ENCODE measurements at regions not wholly inside any gene's neighbourhood (a gene's known extent, or its start where the extent isn't known, plus 50 kb on each side); places are given as distances from the start of the nearest gene placed in this dataset.
"Not testable (repeated sequence)": the region's sequence is repeated elsewhere in the genome, so short reads cannot be mapped to it uniquely, and the experiment has no call there.

GRCh38 chr16:86229283-86229682, 281.0 kb upstream of the FOXF1 start:
- DNase-seq (ENCODE audit: insufficient read length, low spot score), result no peak
- FAIRE-seq, result no peak
- no peak for TF ChIP-seq POU2F2 (IDR thresholded peaks at IDR 0.05; ENCODE audit: low read depth, low read length)
- TF ChIP-seq POLR2A (IDR thresholded peaks at IDR 0.05; ENCODE audit: low read depth, low read length), result no peak
- no peak for TF ChIP-seq POLR2AphosphoS5 (IDR thresholded peaks at IDR 0.05; ENCODE audit: low read depth, low read length)
- TF ChIP-seq TAF1 (IDR thresholded peaks at IDR 0.05; ENCODE audit: low read depth, low read length), result no peak
- TF ChIP-seq PAX5 (IDR thresholded peaks at IDR 0.05; ENCODE audit: insufficient read depth, low read length, severe bottlenecking), result no peak
- TF ChIP-seq SPI1 (IDR thresholded peaks at IDR 0.05; ENCODE audit: low read depth, low read length), result no peak

DNA sequence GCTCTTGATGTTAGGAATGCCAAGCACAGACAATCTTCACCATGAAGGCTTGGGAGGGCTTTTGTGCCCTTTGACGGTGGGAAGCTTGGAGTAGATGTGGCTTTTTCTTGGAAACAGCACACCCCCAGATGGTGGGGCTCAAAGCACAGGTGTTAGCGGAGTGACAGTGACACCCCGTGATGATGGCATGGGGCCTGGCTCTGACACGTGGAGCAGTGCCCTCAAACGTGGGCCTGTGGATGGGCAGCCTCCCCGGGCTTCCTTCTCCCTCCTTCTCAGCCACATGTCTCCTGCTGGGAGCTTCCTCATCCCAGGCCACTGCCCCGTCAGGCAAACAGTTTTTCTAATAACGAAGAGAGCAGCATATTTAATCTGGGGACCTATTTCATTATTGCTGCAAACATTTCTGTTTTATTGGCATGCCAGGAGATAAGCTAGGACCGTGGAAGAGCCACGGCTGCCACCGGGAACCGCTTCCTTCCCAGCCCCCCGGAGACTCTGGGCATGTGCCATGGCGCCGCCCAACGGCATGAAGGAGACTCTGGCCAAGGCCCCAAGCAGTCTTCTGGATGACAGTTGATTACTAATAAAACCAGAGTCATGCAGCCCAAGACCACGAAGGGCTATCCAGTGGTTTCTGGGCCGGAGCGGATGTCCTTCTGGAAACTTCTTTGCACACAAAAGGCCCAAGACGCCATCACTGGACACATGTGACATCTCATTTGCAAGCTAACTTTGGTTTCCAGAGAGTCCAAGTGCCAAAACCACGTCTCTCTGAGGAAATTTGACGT, 280.3 kb upstream of the FOXF1 start:
- TF ChIP-seq POU2F2 (IDR thresholded peaks at IDR 0.05; ENCODE audit: low read depth, low read length), result no peak
- TF ChIP-seq PAX5 (IDR thresholded peaks at IDR 0.05; ENCODE audit: insufficient read depth, low read length, severe bottlenecking), result no peak
- no peak for TF ChIP-seq POLR2A (IDR thresholded peaks at IDR 0.05; ENCODE audit: low read depth, low read length)
- no peak for TF ChIP-seq POLR2AphosphoS5 (IDR thresholded peaks at IDR 0.05; ENCODE audit: low read depth, low read length)
- TF ChIP-seq SPI1 (IDR thresholded peaks at IDR 0.05; ENCODE audit: low read depth, low read length), result no peak
- no peak for TF ChIP-seq TAF1 (IDR thresholded peaks at IDR 0.05; ENCODE audit: low read depth, low read length)
- DNase-seq (ENCODE audit: insufficient read length, low spot score) (no peak), FAIRE-seq (no peak)

GRCh38 chr16:86231321-86231995, 278.9 kb upstream of the FOXF1 start:
- no peak for DNase-seq (ENCODE audit: insufficient read length, low spot score)
- no peak for FAIRE-seq
- TF ChIP-seq PAX5 (IDR thresholded peaks at IDR 0.05; ENCODE audit: insufficient read depth, low read length, severe bottlenecking), result no peak
- no peak for TF ChIP-seq POU2F2 (IDR thresholded peaks at IDR 0.05; ENCODE audit: low read depth, low read length)
- TF ChIP-seq POLR2AphosphoS5 (IDR thresholded peaks at IDR 0.05; ENCODE audit: low read depth, low read length), result no peak
- no peak for TF ChIP-seq POLR2A (IDR thresholded peaks at IDR 0.05; ENCODE audit: low read depth, low read length)
- TF ChIP-seq TAF1 (IDR thresholded peaks at IDR 0.05; ENCODE audit: low read depth, low read length), result no peak
- no peak for TF ChIP-seq SPI1 (IDR thresholded peaks at IDR 0.05; ENCODE audit: low read depth, low read length)

DNA sequence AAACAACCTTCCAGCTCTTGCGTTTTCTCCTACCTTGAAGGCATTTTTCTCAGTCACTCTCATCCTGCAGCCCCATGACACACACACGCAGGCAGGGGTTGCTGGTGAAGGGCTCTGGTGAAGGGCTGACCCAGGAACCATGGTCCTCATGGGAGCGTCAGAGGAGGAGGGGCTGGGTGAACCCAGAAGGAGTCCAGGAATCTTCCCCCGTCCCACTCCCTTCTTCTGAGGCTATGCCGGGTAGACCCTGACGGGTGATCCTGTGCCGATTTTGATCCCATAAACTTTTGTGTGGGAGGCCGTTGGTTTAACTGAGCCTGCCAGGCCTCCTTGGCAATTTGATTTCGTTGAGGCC, 278.4 kb upstream of the FOXF1 start:
- FAIRE-seq (no peak), DNase-seq (ENCODE audit: insufficient read length, low spot score) (no peak)
- TF ChIP-seq POLR2A (IDR thresholded peaks at IDR 0.05; ENCODE audit: low read depth, low read length), result no peak
- TF ChIP-seq POU2F2 (IDR thresholded peaks at IDR 0.05; ENCODE audit: low read depth, low read length), result no peak
- no peak for TF ChIP-seq SPI1 (IDR thresholded peaks at IDR 0.05; ENCODE audit: low read depth, low read length)
- TF ChIP-seq POLR2AphosphoS5 (IDR thresholded peaks at IDR 0.05; ENCODE audit: low read depth, low read length), result no peak
- TF ChIP-seq TAF1 (IDR thresholded peaks at IDR 0.05; ENCODE audit: low read depth, low read length), result no peak
- TF ChIP-seq PAX5 (IDR thresholded peaks at IDR 0.05; ENCODE audit: insufficient read depth, low read length, severe bottlenecking), result no peak

DNA sequence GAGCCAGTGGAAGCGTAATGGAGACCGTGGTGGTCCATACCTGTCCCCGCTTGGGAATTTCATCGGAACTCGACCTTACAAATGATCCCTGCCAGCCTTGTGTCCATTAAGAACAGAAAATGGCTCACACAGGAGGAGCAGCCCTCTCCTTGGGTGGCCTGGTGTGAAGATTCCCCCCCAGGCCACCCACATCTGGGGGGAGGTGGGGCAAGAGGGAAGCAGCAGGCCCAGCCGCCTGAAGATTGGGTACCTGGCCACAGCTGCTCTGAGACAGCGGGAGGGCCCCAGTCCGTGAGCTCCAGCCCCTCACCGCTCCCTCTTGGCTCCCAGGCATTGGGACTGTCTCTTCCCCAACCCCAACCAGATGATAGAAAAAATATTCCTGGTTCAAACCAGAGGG, 277.8 kb upstream of the FOXF1 start:
- no peak for TF ChIP-seq POU2F2 (IDR thresholded peaks at IDR 0.05; ENCODE audit: low read depth, low read length)
- TF ChIP-seq TAF1 (IDR thresholded peaks at IDR 0.05; ENCODE audit: low read depth, low read length), result no peak
- no peak for TF ChIP-seq PAX5 (IDR thresholded peaks at IDR 0.05; ENCODE audit: insufficient read depth, low read length, severe bottlenecking)
- no peak for TF ChIP-seq SPI1 (IDR thresholded peaks at IDR 0.05; ENCODE audit: low read depth, low read length)
- no peak for TF ChIP-seq POLR2A (IDR thresholded peaks at IDR 0.05; ENCODE audit: low read depth, low read length)
- no peak for TF ChIP-seq POLR2AphosphoS5 (IDR thresholded peaks at IDR 0.05; ENCODE audit: low read depth, low read length)
- FAIRE-seq, result no peak
- DNase-seq (ENCODE audit: insufficient read length, low spot score), result no peak

DNA sequence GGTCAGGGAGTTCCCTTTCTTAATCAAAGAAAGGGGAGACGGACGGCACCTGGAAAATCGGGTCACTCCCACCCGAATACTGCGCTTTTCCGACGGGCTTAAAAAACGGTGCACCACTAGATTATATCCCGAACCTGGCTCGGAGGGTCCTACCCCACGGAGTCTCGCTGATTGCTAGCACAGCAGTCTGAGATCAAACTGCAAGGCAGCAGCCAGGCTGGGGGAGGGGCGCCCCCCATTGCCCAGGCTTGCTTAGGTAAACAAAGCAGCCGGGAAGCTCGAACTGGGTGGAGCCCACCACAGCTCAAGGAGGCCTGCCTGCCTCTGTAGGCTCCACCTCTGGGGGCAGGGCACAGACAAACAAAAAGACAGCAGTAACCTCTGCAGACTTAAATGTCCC, 276.8 kb upstream of the FOXF1 start:
- DNase-seq (ENCODE audit: insufficient read length, low spot score); FAIRE-seq: not testable (repeated sequence)

- no peak for TF ChIP-seq POU2F2 (IDR thresholded peaks at IDR 0.05; ENCODE audit: low read depth, low read length)
- TF ChIP-seq TAF1 (IDR thresholded peaks at IDR 0.05; ENCODE audit: low read depth, low read length), result no peak
- no peak for TF ChIP-seq PAX5 (IDR thresholded peaks at IDR 0.05; ENCODE audit: insufficient read depth, low read length, severe bottlenecking)
- no peak for TF ChIP-seq SPI1 (IDR thresholded peaks at IDR 0.05; ENCODE audit: low read depth, low read length)
- no peak for TF ChIP-seq POLR2AphosphoS5 (IDR thresholded peaks at IDR 0.05; ENCODE audit: low read depth, low read length)
- no peak for TF ChIP-seq POLR2A (IDR thresholded peaks at IDR 0.05; ENCODE audit: low read depth, low read length)
- no peak for FAIRE-seq
Measured at GRCh38 chr16:86239381-86239780, 270.9 kb upstream of the FOXF1 start.

DNA sequence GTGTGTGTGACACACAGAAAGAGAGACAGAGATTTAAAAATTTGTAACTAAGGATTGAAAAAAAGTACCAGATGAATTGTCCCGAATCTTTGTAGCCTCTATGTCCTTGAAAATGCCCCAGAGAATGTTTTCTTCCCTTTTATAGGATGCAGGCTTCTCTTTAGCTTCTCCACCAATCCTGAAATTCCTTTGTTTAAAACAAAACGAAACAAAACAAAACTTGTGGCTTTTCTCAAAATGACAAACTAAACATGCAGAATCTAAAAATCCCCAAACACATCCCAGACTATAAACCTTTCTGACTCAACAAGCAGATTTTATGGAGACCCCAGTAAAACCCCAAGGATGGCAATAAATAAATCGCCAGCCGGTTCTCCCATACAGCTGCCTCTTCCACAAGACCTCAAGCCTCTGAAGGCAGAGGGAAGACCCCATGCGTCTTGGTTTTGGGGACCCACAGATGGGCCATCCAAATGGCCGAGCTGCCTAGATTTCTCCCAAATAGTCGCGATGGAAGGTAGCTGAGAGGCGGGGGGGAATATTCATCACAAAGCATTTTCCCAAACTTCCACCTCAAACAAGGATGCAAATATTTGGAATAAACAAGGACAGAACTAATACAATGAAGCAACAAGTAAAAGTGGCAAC, 269.5 kb upstream of the FOXF1 start:
- FAIRE-seq (no peak), DNase-seq (ENCODE audit: insufficient read length, low spot score) (no peak)
- no peak for TF ChIP-seq SPI1 (IDR thresholded peaks at IDR 0.05; ENCODE audit: low read depth, low read length)

More at GRCh38 chr16:86239381-86239780, 270.9 kb upstream of the FOXF1 start:
- no peak for DNase-seq (ENCODE audit: insufficient read length, low spot score)

- no peak for DNase-seq (ENCODE audit: insufficient read length, low spot score)
- no peak for FAIRE-seq
- TF ChIP-seq POLR2AphosphoS5 (IDR thresholded peaks at IDR 0.05; ENCODE audit: low read depth, low read length) (no peak), PAX5 (IDR thresholded peaks at IDR 0.05; ENCODE audit: insufficient read depth, low read length, severe bottlenecking) (no peak), TAF1 (IDR thresholded peaks at IDR 0.05; ENCODE audit: low read depth, low read length) (no peak), SPI1 (IDR thresholded peaks at IDR 0.05; ENCODE audit: low read depth, low read length) (no peak), POLR2A (IDR thresholded peaks at IDR 0.05; ENCODE audit: low read depth, low read length) (no peak), POU2F2 (IDR thresholded peaks at IDR 0.05; ENCODE audit: low read depth, low read length) (no peak)
Measured at GRCh38 chr16:86241681-86242080, 268.6 kb upstream of the FOXF1 start.
